Vagina (tissue), 2 donors: ENCODE measurements at regions not wholly inside any gene's neighbourhood (a gene's known extent, or its start where the extent isn't known, plus 50 kb on each side); places are given as distances from the start of the nearest gene placed in this dataset.

Experiments
- CTCF ChIP-seq, 3 experiments: fragments of 450-650 bp in 2 of 3; fragments of 200-600 bp in 1 of 3; sonication (generic) in 1 of 3; IDR thresholded peaks; one replicate each; pipeline ENCODE4 v1.5.1; 2017 to 2019; ENCODE audit warnings: antibody characterized with exemption in 3 of 3, mild to moderate bottlenecking in 2 of 3, moderate library complexity in 2 of 3
- POLR2A ChIP-seq, 2 donors: fragments of 450-650 bp; IDR thresholded peaks; one replicate each; pipeline ENCODE4 v1.6.1; 2017; ENCODE audit warnings: antibody characterized with exemption in 2 of 2, mild to moderate bottlenecking in 2 of 2, moderate library complexity in 2 of 2
- POLR2AphosphoS5 ChIP-seq, 2 donors: sonication (generic); formaldehyde crosslinking; IDR thresholded peaks; one replicate each; pipeline ENCODE4 v1.9.0; 2017; ENCODE audit warnings: antibody characterized with exemption in 2 of 2, mild to moderate bottlenecking in 2 of 2, low read depth in 1 of 2; ENCODE audit not compliant: insufficient read depth in 1 of 2

GRCh38 chr3:109803274-109803673 lies 465.9 kb upstream of the DPPA4 start:
- TF ChIP-seq CTCF (IDR thresholded peaks at IDR 0.05) (no peak), POLR2AphosphoS5 (IDR thresholded peaks at IDR 0.05; ENCODE audit: insufficient read depth in 1 of 2, low read depth in 1 of 2) (no peak), POLR2A (IDR thresholded peaks at IDR 0.05) (no peak)
